HG03108 (cell line): ENCODE measurements at regions not wholly inside any gene's neighbourhood (a gene's known extent, or its start where the extent isn't known, plus 50 kb on each side); places are given as distances from the start of the nearest gene placed in this dataset.
"Not testable (repeated sequence)": the region's sequence is repeated elsewhere in the genome, so short reads cannot be mapped to it uniquely, and the experiment has no call there.

ENCODE experiments used
- ATAC-seq: cut with Tn5 transposase; IDR thresholded peaks from one replicate; pipeline ENCODE4 v1.9.1; 2021; ENCODE audit warnings: moderate library complexity; ENCODE audit not compliant: unreplicated experiment

GRCh38 chr14:48127674-48128073, 452.3 kb upstream of the MDGA2 start:
- ATAC-seq, result no peak

GRCh38 chr14:48125654-48126053, 450.2 kb upstream of the MDGA2 start:
- no peak for ATAC-seq

- ATAC-seq, result no peak
Measured at GRCh38 chr14:48113713-48114112, 438.3 kb upstream of the MDGA2 start.

GRCh38 chr14:48111151-48111550, 435.7 kb upstream of the MDGA2 start:
- no peak for ATAC-seq

- no peak for ATAC-seq
Measured at GRCh38 chr14:48107646-48108045, 432.2 kb upstream of the MDGA2 start.

GRCh38 chr14:48096897-48097296, 421.5 kb upstream of the MDGA2 start:
- no peak for ATAC-seq

GRCh38 chr14:48086516-48086915, 411.1 kb upstream of the MDGA2 start:
- no peak for ATAC-seq

GRCh38 chr14:48075487-48075886, 400.1 kb upstream of the MDGA2 start:
- ATAC-seq, result no peak

- no peak for ATAC-seq
Measured at GRCh38 chr14:48052973-48053372, 377.6 kb upstream of the MDGA2 start.

GRCh38 chr14:48035836-48036235, 360.4 kb upstream of the MDGA2 start:
- ATAC-seq, result no peak

GRCh38 chr14:48027115-48027514, 351.7 kb upstream of the MDGA2 start:
- ATAC-seq, result no peak

GRCh38 chr14:48023881-48024280, 348.5 kb upstream of the MDGA2 start:
- ATAC-seq, result no peak

- not testable (repeated sequence) for ATAC-seq
Measured at GRCh38 chr14:48011484-48011883, 336.1 kb upstream of the MDGA2 start.

GRCh38 chr14:48008646-48009045, 333.2 kb upstream of the MDGA2 start:
- ATAC-seq, result no peak

- ATAC-seq, result no peak
Measured at GRCh38 chr14:48005986-48006385, 330.6 kb upstream of the MDGA2 start.

- ATAC-seq, result no peak
Measured at GRCh38 chr14:47993883-47994282, 318.5 kb upstream of the MDGA2 start.

- ATAC-seq, result no peak
Measured at GRCh38 chr14:47988175-47988574, 312.8 kb upstream of the MDGA2 start.

- no peak for ATAC-seq
Measured at GRCh38 chr14:47978871-47979270, 303.5 kb upstream of the MDGA2 start.

GRCh38 chr14:47976139-47976538, 300.7 kb upstream of the MDGA2 start:
- no peak for ATAC-seq

- ATAC-seq, result no peak
Measured at GRCh38 chr14:47966076-47966810, 290.8 kb upstream of the MDGA2 start.

GRCh38 chr14:47961634-47962033, 286.2 kb upstream of the MDGA2 start:
- no peak for ATAC-seq

GRCh38 chr14:47959740-47960139, 284.3 kb upstream of the MDGA2 start:
- no peak for ATAC-seq

GRCh38 chr14:47949006-47949405, 273.6 kb upstream of the MDGA2 start:
- ATAC-seq, result no peak
